ENCODE measurements at regions not wholly inside any gene's neighbourhood (a gene's known extent, or its start where the extent isn't known, plus 50 kb on each side); places are given as distances from the start of the nearest gene placed in this dataset.

DNA sequence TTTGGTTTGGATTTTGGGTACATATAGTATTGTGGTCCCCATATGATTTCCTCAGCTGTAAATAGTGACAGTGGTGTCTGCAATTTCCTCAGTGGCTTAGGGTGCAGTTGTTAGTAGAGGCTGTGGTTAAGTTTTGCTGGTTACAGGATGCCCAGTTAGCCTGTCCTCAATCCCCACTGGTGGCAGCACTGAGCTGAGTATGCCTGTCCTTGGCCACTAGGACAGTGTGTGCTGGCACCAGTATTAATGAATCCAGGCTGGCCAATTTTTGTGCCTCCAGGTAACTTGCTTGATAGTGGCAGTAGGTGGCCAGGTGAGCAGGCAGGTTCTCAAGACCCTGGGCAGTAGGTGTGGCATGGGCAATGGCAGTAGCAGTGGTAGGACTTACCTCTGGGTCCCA is 973.1 kb downstream of the TMEM182 start:
- DNase-seq (ENCODE audit: low spot score): no peak

DNA sequence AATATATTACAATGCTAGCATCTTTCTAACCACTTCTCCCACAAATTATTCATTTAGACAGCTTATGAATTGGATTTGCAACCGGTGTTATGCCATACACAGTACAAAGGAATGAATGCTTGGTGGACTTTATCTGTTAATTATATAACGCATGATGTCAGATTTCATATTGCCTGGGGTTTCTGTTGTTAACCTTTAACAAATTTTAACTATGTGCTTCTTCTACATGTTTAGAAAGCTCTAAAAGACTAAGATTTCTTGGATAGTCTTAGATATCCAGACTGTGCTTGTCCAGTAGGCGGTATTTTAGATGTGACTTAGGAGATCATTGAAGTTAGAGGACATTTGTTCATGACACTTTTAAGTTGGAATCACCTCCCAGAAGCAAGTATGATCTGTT is 976.3 kb downstream of the TMEM182 start:
- no peak for DNase-seq (ENCODE audit: low spot score)

DNA sequence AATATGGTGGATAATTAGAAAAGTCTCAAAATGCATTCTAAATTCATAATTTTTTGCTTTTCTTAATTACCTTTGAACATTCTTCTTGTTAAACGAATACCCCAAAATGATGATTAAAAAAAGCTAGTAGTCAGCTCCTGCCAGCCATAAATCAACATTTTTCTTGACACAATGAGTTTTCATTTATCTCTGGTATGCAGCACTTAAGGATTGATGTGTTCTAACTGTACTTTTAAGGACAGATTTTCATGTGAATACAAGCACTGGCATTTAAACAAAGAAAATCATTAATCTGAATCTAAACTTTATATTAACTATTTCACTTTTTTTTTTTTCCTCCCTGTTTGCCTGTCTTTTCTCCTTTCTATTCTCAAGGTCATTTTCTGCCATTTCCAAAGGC is 976.8 kb downstream of the TMEM182 start:
- DNase-seq (ENCODE audit: low spot score): no peak

DNA sequence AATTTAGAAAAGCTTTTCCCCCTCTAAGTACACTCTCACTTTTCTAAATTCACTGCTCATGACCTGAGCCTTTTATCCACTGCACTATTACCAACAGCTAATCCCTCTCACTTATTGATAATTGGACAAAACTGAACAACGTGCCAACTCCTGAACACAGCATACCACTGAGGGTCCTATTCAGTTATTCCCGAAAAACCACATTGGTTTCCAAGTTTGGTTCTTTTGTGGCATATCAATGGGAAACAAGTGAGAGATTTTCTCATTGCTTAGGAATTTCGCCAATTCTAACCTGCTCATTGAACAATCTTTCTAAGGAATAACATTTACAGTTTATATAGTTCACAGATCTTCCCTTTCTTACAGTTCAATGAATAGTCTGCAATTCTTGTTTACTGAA is 977.4 kb downstream of the TMEM182 start:
- DNase-seq (ENCODE audit: low spot score): no peak

DNA sequence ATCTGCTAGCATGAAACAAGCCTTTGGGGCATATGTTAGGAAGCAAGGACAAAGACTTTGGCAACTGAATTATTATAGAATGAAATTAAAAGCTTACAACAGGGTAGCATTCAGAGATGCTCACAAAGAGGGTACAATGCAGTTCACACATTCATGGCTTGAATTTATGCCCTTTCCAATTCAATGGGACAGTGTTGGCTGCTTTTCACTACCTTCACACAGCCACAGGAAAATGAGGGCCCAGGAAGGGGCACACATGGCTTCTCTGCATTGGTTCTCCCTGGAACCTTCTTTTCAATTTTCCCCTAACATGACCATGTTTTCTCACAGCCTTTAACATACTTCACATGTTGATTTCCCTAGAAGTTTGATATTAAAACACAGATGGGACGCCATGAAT is 978.1 kb downstream of the TMEM182 start:
- DNase-seq (ENCODE audit: low spot score): no peak

DNA sequence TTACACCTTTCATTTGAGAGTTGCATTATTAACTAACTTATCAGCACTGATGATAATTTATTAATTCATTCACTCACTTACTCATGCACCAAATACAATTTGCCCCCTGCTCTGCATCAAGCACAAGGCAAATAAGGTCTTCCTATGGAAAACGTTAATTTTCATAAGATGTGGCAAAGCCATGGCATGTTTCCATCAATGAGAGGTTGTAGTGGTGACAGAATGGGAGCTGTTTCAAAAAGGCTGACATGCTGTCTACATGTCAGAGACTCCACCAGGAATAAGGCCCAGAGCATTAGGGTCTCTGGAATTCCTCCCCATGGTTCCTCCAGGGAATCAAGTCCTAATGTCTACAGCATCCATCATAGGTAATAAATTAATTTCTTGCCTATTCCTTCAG is 978.8 kb downstream of the TMEM182 start:
- no peak for DNase-seq (ENCODE audit: low spot score)

DNA sequence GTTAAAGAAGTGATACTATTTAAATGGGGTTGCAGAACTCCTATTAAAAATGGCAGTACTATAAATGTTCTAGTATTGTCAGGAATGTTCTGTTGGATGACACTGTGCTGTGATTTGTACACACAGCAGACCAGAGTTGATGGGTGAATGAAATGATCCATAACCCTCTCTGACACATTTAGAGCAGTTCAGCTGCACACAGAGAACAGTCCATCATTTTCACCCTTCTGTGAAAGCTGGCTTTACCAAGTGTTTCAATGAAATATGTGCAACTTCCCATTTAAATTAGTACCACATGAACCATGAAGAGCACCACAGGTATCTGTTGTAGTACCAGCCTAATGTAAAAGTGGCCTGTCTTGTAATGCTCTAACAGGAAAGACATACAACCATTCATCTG is 981.4 kb downstream of the TMEM182 start:
- no peak for DNase-seq (ENCODE audit: low spot score)

DNA sequence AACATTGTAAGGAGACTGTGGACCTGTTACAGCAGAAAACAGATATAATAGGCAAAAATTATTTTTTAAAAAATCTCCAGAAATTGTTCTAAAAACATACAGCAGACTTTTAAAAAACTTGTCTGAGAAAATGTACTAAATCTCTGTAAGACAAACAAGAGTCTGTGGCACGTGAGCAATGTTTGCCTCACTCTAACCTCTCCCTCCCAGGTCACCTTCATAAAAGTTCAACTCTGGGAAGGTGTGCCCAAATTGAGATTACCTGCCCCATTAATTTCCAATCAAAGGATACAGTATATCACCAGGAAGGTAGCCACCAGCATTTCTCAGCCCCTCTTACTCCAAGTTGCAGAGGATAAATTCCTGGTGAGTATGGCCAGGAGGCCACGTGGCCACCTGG is 992.7 kb downstream of the TMEM182 start:
- DNase-seq (ENCODE audit: low spot score): no peak

DNA sequence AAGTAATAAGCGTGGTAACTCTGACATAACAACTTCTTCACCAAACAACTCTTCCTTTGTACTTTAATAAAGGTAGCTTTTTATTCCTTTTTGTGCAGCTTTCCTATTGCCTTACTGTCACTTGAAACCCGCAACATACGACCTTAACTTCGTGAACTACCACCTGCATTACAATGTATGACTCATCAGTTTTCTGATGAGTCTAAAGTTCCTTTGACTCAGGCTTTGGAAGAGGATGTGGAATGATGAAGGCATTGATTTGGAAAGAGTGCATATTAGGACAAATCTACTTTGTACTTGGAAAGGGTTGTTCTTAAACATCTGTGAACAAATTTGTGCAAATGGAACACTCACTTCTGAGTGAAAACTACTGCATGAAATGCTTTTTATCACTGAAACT is 1012.1 kb downstream of the TMEM182 start:
- DNase-seq (ENCODE audit: low spot score): no peak

DNA sequence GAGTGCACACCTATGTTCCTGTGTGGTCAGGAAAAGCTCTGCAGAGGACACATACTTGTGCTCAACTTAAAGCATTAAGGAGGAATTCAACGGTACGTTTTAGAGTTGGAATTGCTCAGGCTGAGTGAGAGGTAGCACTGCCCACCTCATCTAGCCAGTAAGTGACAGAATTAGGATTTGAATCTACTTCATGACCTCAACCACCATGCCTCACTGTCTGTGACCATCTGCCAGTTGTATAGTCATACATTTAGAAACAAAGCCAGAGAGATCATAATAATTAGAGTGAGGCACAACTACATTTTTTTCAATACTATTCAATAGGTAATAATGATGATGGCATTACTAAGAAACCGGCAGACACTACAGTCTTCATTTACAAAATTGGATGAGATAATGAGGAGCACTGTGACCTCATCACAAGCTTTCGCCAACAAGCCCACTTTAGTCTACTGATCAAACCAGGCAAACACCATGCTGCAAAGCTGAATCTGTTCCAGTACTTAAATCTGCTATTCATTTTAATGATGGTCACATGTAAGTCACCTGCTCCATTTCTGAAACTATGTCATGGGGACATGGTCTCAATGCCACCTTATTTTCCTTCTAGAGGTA is 1018.4 kb downstream of the TMEM182 start:
- DNase-seq (ENCODE audit: low spot score): no peak

DNA sequence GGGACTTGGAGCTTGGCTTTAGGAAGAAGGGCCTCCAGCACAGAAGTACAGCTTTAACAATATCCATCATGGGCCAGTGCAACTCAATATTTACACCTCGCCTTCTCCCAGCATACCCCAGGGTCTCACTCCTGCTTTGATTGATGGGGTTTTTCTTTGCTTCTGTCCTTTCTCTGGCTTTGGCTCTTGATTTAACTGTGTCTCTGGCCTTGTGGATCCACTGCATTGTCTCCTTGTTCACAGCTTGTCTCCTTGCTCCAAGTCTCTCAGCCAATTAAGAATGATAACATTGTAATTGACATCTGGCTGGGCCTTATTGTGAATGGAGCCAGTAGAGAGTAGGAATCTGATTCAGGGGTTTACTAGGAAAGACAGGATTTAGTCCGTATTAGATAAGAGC is 1019.5 kb downstream of the TMEM182 start:
- no peak for DNase-seq (ENCODE audit: low spot score)

DNA sequence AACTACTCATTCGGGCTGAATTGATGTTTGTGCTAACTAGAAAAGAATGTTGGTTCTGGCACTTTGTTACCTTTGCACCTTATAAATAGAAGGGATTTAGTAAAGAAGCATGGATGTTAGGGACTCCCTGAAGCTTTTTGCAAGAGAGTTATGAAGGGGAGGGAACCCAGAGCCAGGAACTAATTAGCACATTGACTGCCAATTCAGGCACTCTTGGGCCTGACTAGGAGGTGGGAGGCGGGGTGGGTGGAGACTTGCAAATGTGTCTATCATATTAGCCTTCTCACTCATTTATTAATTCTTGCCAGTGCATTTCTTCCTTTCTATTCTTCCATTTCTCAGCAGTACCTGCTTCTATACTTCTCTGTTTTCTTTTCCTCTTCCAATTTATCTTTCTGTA is 1022.4 kb downstream of the TMEM182 start:
- no peak for DNase-seq (ENCODE audit: low spot score)

DNA sequence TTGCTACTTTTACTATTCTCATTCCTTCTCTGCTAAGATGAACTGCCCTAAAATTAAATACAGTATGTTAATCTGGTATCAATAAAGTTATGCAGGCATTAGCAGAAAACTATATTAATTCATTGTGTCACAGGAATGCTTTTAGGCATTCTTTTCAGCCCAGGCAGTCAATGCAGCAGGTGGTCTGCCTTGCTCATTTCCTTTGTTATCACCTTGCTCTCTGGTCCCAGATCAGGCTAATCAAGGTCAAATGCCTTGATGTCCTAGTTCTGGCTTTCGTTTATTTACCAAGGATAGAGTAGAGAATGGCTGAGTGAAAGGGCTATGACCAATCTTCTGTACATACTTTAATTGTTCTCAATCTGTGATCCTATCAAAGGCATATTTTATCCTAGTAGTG is 1023.6 kb downstream of the TMEM182 start:
- no peak for DNase-seq (ENCODE audit: low spot score)

DNA sequence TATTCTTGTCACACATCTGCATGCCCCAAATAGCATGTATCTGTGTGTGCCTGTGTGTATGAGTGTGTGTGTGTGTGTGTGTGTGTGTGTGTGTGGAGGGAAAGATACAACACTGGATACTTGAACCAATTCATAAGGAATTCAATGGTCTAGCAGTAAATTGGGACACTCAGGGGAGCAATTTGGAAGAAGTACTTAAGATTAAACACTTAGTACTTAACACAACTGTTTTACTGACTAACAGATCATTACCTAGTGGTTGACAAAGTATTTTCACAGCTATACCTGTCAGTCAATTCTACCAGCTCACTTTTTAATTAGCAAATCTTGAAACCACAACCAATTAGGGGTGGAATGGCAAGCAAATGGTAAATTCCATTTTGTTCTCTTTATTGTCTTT is 1024.1 kb downstream of the TMEM182 start:
- DNase-seq (ENCODE audit: low spot score): no peak

DNA sequence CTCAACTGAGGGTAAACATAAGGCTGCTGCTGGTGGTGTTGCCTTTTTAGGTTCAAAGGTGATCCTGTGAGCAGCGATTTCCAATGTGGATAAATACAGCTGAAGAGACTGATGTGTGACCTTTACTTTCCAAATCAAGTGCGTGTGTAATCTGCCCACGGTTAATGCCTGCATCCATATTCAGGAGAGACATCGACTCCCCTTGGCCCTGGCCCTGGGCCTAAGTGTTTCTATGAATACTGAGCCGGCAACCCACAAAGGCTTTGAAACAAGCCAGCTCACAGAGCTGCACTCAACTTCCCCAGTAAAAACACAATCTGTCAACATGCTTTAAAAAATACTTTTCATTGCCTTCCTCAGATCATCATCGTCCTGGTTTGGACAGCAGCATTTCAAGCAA is 1026.6 kb downstream of the TMEM182 start:
- DNase-seq (ENCODE audit: low spot score): peak; percentile 3

DNA sequence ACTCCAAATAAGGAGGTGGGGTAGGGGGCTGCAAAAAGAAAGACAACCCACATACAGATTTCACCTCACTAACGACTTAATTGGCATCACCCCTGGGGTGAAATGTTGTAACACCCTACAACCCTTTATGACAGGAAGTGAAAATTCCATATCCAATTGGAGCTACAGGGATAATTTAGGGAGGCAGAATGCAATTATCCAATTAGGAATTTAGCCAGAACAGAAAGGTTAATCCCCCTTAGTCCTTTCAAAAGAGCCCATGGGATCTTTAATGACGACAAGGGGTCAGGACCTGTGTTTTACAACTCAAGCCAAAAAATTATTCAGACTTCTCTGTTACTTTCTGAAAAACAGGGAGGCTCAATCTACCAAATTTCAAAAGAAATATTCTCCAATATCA is 1027.1 kb downstream of the TMEM182 start:
- DNase-seq (ENCODE audit: low spot score): no peak

DNA sequence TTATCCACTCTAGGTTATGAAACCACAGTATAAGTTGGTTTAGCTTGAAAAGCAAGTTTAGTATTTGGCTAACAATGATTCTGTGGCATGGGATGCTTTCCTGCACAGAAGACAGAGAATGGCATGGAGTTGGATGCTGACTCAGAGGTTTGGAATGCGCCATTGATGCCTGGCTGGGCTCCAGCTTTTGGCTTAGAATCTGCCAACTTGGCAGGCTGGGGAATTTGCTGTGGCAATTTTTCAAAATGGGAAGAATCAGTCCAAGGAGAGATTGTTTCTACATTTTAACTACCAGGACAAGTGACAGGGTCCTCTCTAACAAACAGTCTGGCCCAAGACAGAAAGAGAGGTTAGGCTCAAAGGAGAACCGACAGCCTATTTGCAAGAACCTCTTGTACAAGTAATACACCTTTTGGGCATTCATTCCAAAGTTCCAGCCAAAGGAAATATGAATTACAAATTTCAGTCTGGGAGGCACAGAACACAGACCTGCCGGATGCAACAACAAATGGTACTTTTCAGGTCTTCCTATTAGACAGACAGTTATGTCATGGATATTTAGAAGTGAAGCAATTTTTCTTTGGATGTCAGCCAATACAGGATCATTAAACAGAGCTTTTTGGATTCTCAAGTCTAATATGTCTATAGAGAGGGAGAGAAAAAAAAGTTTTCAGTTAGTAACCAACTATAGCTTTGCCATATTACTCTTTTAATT is 1027.7 kb downstream of the TMEM182 start:
- peak; percentile 65 for DNase-seq (ENCODE audit: low spot score)

DNA sequence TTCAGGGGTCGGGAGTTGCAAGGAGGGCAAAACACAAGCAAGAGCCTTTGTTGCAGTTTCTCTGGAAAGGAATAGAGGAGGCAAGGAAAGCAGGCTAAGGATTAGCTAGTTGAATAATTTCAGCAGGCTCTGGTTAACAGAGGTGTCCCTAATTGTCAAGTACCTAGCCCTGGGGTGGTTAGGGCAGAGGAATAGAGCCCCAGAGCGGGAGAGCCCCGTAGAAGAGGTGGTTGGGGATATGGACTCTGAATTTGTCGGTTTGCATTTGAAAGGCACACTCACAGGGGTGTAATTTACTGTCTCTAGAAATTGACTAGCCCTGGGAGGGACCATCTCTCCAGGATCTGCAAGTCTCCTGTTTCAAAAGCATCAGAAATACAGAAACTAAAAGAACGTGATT is 1030.2 kb downstream of the TMEM182 start:
- DNase-seq (ENCODE audit: low spot score): no peak

DNA sequence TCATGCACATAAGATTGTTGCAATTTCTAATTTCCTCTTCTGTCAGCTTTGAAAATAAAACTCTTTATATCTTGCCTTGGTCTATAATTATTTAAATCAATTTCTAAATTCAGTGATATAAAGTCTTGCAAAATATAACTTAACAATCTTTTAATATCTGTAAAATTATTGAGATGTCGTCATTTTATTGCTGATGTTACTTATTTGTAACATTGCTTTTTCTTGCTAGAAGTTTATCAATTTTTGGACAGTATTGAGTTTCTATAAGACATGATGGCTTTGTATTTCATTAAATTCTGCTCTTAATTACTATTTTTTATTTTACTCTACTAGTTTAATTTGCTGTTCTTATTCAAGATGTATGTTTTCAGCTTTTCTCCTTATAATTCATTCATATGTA is 1036.5 kb downstream of the TMEM182 start:
- no peak for DNase-seq (ENCODE audit: low spot score)

DNA sequence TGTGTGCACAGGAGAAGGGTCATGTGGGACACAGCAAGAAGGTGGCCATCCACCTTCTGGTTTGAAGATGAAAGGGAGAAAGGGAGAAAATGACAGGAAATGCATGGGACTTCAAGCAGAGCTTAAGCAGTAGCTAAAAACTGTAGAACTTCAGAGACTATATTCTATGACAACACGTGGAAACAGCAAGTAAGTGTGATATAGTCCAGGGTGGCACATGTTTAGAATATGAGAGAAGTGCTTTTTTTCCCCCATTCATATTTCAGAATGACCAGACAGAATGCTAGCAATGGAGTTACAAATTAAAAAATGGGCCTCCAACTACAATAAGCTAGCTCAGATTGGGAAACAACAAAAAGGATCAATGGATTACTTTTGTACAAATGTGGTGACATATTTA is 1042.2 kb downstream of the TMEM182 start:
- no peak for DNase-seq (ENCODE audit: low spot score)

DNA sequence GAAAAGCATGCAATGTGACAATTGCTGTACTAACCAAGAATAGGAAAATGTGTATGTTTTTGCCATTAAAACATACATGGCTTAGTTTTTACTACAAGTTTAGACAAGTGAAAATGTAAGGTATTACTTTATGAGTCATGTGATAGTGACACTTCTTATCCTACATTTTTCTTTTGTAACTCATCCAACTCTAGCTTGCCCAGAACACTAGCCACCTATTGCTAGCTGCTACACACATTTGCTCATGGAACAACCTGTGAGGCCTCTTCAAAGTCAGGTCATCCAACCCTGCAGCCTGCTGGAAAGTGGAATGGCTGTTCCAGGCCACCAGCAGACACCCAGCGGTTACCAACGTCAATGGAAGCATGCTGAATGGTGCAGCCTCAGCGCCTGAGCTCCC is 1043.9 kb downstream of the TMEM182 start:
- DNase-seq (ENCODE audit: low spot score): no peak

DNA sequence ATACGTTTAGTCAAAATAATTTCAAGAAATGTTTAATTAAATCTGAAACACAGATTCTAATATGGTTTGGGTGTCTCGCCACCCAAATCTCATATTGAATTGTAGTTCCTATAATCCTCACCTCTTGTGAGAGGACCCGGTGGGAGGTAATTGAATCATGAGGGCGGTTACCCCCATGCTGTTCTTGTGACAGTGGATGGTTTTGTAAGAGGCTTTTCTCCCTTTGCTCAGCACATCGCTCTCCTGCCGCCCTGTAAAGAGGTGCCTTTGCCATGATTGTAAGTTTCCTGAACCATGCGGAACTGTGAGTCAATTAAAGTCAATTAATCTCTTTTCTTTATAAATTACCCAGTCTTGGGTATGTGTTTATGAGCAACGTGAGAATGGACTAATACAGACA is 1045.1 kb upstream of the POU3F3 start:
- no peak for DNase-seq (ENCODE audit: low spot score)

DNA sequence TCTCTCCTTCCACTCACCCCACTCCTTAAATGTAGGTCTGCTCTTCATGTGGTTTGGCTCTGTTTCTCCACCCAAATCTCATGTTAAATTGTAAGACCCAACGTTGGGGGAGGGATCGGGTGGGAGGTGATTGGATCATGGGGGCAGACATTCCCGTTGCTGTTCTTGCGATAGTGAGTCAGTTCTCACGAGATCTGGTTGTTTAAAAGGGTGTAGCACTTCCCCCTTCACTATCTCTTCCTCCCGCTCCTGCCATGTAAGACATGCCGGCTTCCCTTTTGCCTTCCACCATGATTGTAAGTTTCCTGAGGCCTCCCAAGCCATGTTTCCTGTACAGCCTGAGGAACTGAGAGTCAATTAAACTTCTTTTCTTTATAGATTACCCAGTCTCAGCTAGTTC is 1044.5 kb upstream of the POU3F3 start:
- DNase-seq (ENCODE audit: low spot score): no peak

DNA sequence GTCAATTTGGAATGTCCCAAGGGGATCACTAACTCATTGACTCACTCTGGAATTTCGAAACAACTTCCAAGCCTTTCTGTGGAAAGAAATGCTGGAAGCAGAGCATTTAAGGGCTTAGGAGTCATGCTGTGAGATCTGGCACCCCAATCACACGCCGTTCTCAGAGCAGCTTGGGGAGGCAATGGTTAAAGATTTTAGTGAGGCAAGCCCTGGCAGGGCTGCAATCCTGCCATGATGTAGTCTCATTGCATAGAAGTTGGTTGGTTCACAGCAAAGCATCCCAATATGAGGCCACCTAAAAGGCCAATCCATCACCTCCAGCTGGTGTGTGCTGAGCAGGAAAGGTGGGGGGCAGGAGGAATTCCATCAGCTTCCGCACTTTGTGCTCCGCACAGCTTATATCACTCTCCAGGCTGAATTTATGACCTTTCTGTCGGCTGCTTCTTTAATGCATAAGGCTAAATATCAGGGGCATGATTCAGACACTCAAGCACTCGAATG is 1043.9 kb upstream of the POU3F3 start:
- no peak for DNase-seq (ENCODE audit: low spot score)

Data from globus pallidus (tissue), 1 donor.